ENCODE measurements at regions not wholly inside any gene's neighbourhood (a gene's known extent, or its start where the extent isn't known, plus 50 kb on each side); places are given as distances from the start of the nearest gene placed in this dataset.

- no peak for DNase-seq
Measured at GRCh38 chr11:56932572-56933220, 56.0 kb upstream of the OR5AK2 start.

GRCh38 chr11:56923116-56923515, 65.6 kb upstream of the OR5AK2 start:
- no peak for DNase-seq

GRCh38 chr11:56922421-56922820, 66.3 kb upstream of the OR5AK2 start:
- no peak for DNase-seq

- no peak for DNase-seq
Measured at GRCh38 chr11:56917708-56918400, 70.9 kb upstream of the OR5AK2 start.

- DNase-seq = no peak
Measured at GRCh38 chr11:56916587-56916986, 72.1 kb upstream of the OR5AK2 start.

GRCh38 chr11:56916162-56916561, 72.6 kb upstream of the OR5AK2 start:
- DNase-seq = no peak

GRCh38 chr11:56911312-56911711, 77.4 kb upstream of the OR5AK2 start:
- no peak for DNase-seq

GRCh38 chr11:56910785-56911184, 77.9 kb upstream of the OR5AK2 start:
- no peak for DNase-seq

- DNase-seq = no peak
Measured at GRCh38 chr11:56910046-56910773, 78.5 kb upstream of the OR5AK2 start.

- no peak for DNase-seq
Measured at GRCh38 chr11:56909563-56909962, 79.2 kb upstream of the OR5AK2 start.

- no peak for DNase-seq
Measured at GRCh38 chr11:56909080-56909479, 79.6 kb upstream of the OR5AK2 start.

GRCh38 chr11:56906683-56907148, 82.0 kb upstream of the OR5AK2 start:
- DNase-seq = no peak

GRCh38 chr11:56905936-56906335, 82.8 kb upstream of the OR5AK2 start:
- no peak for DNase-seq

GRCh38 chr11:56905442-56905841, 83.3 kb upstream of the OR5AK2 start:
- no peak for DNase-seq

- DNase-seq = no peak
Measured at GRCh38 chr11:56898856-56899255, 89.9 kb upstream of the OR5AK2 start.

- DNase-seq = no peak
Measured at GRCh38 chr11:56890584-56891305, 98.0 kb upstream of the OR5AK2 start.

- DNase-seq = no peak
Measured at GRCh38 chr11:56889986-56890385, 98.7 kb upstream of the OR5AK2 start.

- no peak for DNase-seq
Measured at GRCh38 chr11:56887940-56888339, 100.8 kb upstream of the OR5AK2 start.

- DNase-seq = no peak
Measured at GRCh38 chr11:56886455-56886854, 102.3 kb upstream of the OR5AK2 start.

GRCh38 chr11:56885854-56886253, 102.9 kb upstream of the OR5AK2 start:
- no peak for DNase-seq

GRCh38 chr11:56885177-56885576, 103.5 kb upstream of the OR5AK2 start:
- no peak for DNase-seq

- no peak for DNase-seq
Measured at GRCh38 chr11:56883371-56883987, 105.2 kb upstream of the OR5AK2 start.
